Neural cell (in vitro differentiated cells): ENCODE measurements at regions not wholly inside any gene's neighbourhood (a gene's known extent, or its start where the extent isn't known, plus 50 kb on each side); places are given as distances from the start of the nearest gene placed in this dataset.

ENCODE experiments used
- H2AFZ ChIP-seq: fragments of 200-600, 300-800 bp; sonication (generic), shearing (Covaris generic); 2 replicates; pipeline ENCODE4 v1.6.0; 2014; ENCODE audit warnings: low read depth, mild to moderate bottlenecking, antibody characterized with exemption, low read length, moderate library complexity
- H3F3A ChIP-seq: fragments of 200-600 bp; shearing (Covaris generic); 2 replicates; pipeline ENCODE4 v1.6.1; 2016; ENCODE audit warnings: mild to moderate bottlenecking, moderate library complexity, mixed read lengths, antibody characterized with exemption, low read length; ENCODE audit not compliant: insufficient read depth, poor library complexity, severe bottlenecking
- H3K27ac ChIP-seq: fragments of 200-600, 300-800 bp; sonication (generic), shearing (Covaris generic); 2 replicates; pipeline ENCODE4 v1.5.1; 2014; ENCODE audit warnings: mild to moderate bottlenecking, low read length, moderate library complexity
- H3K27me3 ChIP-seq: fragments of 300-800, 200-600 bp; sonication (generic), shearing (Covaris generic); 2 replicates; pipeline ENCODE4 v1.6.0; 2014; ENCODE audit warnings: mild to moderate bottlenecking, low read depth, low read length, moderate library complexity; ENCODE audit not compliant: insufficient read depth
- H3K36me3 ChIP-seq: fragments of 300-800, 200-600 bp; sonication (generic), shearing (Covaris generic); 2 replicates; pipeline ENCODE4 v1.5.1; 2014; ENCODE audit warnings: mild to moderate bottlenecking, antibody characterized with exemption, low read length, moderate library complexity; ENCODE audit not compliant: insufficient read depth
- H3K4me2 ChIP-seq: fragments of 300-800, 200-600 bp; sonication (generic), shearing (Covaris generic); 2 replicates; pipeline ENCODE4 v1.6.0; 2014; ENCODE audit warnings: mild to moderate bottlenecking, low read length
- H3K4me3 ChIP-seq: fragments of 300-800, 200-600 bp; sonication (generic), shearing (Covaris generic); 2 replicates; pipeline ENCODE4 v1.5.1; 2014; ENCODE audit warnings: mild to moderate bottlenecking, low read length, moderate library complexity
- H3K79me2 ChIP-seq: fragments of 200-600 bp; shearing (Covaris generic); replicated peaks from 2 replicates; pipeline ENCODE4 v1.6.0; 2014; ENCODE audit warnings: mild to moderate bottlenecking, low read length, moderate library complexity; ENCODE audit not compliant: insufficient read depth
- H3K9ac ChIP-seq: fragments of 300-800, 200-600 bp; sonication (generic), shearing (Covaris generic); 2 replicates; pipeline ENCODE4 v1.6.1; 2016; ENCODE audit warnings: mild to moderate bottlenecking, low read length, mixed read lengths
- H3K9me2 ChIP-seq: fragments of 200-600 bp; shearing (Covaris generic); 2 replicates; pipeline ENCODE4 v1.6.1; 2016; ENCODE audit warnings: mild to moderate bottlenecking, low read length, mixed read lengths; ENCODE audit not compliant: insufficient read depth
- H3K9me3 ChIP-seq: fragments of 200-600, 300-800 bp; sonication (generic), shearing (Covaris generic); 2 replicates; pipeline ENCODE4 v1.6.1; 2016; ENCODE audit warnings: mild to moderate bottlenecking, mixed run types, low read length, moderate library complexity, mixed read lengths
- H4K20me1 ChIP-seq: fragments of 200-600 bp; shearing (Covaris generic); 2 replicates; pipeline ENCODE4 v1.6.1; 2016; ENCODE audit warnings: mild to moderate bottlenecking, mixed run types; ENCODE audit not compliant: insufficient read depth
- CTCF ChIP-seq: fragments of 450-650 bp; IDR thresholded peaks from 2 replicates; pipeline ENCODE4 v1.5.1; 2014; ENCODE audit warnings: antibody characterized with exemption, mild to moderate bottlenecking, moderate library complexity; ENCODE audit not compliant: poor library complexity, severe bottlenecking
- EP300 ChIP-seq: fragments of 450-650 bp; conservative IDR thresholded peaks from 2 replicates; pipeline ENCODE4 v1.6.1; 2014; ENCODE audit warnings: antibody characterized with exemption, mild to moderate bottlenecking, moderate library complexity; ENCODE audit not compliant: poor library complexity, severe bottlenecking
- EZH2 ChIP-seq: fragments of 200-600, 300-800 bp; shearing (Covaris generic), sonication (generic); IDR thresholded peaks from 2 replicates; pipeline ENCODE4 v1.6.1; 2014; ENCODE audit warnings: antibody characterized with exemption, low read length, borderline replicate concordance, mild to moderate bottlenecking; ENCODE audit not compliant: insufficient read depth, poor library complexity, severe bottlenecking
- MXI1 ChIP-seq: fragments of 450-650 bp; conservative IDR thresholded peaks from 2 replicates; pipeline ENCODE4 v1.6.1; 2014; ENCODE audit warnings: antibody characterized with exemption, mild to moderate bottlenecking; ENCODE audit not compliant: poor library complexity, severe bottlenecking
- POLR2AphosphoS5 ChIP-seq: IDR thresholded peaks from 2 replicates; pipeline ENCODE4 v1.6.1; 2012
- RAD21 ChIP-seq: fragments of 450-650 bp; conservative IDR thresholded peaks from 2 replicates; pipeline ENCODE4 v1.6.1; 2014; ENCODE audit warnings: antibody characterized with exemption, mild to moderate bottlenecking, moderate library complexity
- REST ChIP-seq: IDR thresholded peaks from 2 replicates; pipeline ENCODE4 v1.6.1; 2012; ENCODE audit warnings: borderline replicate concordance
- SMC3 ChIP-seq: fragments of 450-650 bp; conservative IDR thresholded peaks from 2 replicates; pipeline ENCODE4 v1.6.1; 2014; ENCODE audit warnings: antibody characterized with exemption, mild to moderate bottlenecking, moderate library complexity; ENCODE audit not compliant: poor library complexity
- TAF1 ChIP-seq: IDR thresholded peaks from 2 replicates; pipeline ENCODE4 v1.6.1; 2012; ENCODE audit warnings: low read depth

GRCh38 chr16:65984296-65984695 is 382.2 kb upstream of the CDH5 start:
- no peak overlapping the region for H3K9ac ChIP-seq
- no peaks in the 10 kb centered on the region for H3K9me2 ChIP-seq
- H3K27me3 ChIP-seq, result no peaks in the 10 kb centered on the region
- H3K4me3 ChIP-seq, result no peak overlapping the region
- H2AFZ ChIP-seq, result no peak overlapping the region
- no peaks in the 10 kb centered on the region for H4K20me1 ChIP-seq
- no peaks in the 10 kb centered on the region for H3K36me3 ChIP-seq
- no peaks in the 10 kb centered on the region for H3K9me3 ChIP-seq
- no peaks in the 10 kb centered on the region for H3K79me2 ChIP-seq
- no peaks in the 10 kb centered on the region for H3F3A ChIP-seq
- no peak overlapping the region for H3K4me2 ChIP-seq
- no peak for TF ChIP-seq REST
- TF ChIP-seq EZH2, result no peak
- no peak for TF ChIP-seq MXI1
- no peak overlapping the region for H3K27ac ChIP-seq

GRCh38 chr16:65981057-65981456 is 385.4 kb upstream of the CDH5 start:
- Histone ChIP-seq H3K9me3 (no peaks in the 10 kb centered on the region), H3K4me2 (no peak overlapping the region), H3F3A (no peaks in the 10 kb centered on the region), H3K36me3 (no peaks in the 10 kb centered on the region), H3K27me3 (no peaks in the 10 kb centered on the region), H4K20me1 (no peaks in the 10 kb centered on the region), H3K9ac (no peak overlapping the region), H3K79me2 (no peaks in the 10 kb centered on the region), H3K9me2 (no peaks in the 10 kb centered on the region), H3K4me3 (no peak overlapping the region), H2AFZ (no peak overlapping the region), H3K27ac (no peak overlapping the region)
- TF ChIP-seq RAD21, result no peak
- TF ChIP-seq EP300, result no peak
- no peak for TF ChIP-seq CTCF
- TF ChIP-seq EZH2, result no peak
- TF ChIP-seq MXI1, result no peak
- no peak for TF ChIP-seq TAF1
- no peak for TF ChIP-seq POLR2AphosphoS5
- no peak for TF ChIP-seq SMC3
- TF ChIP-seq REST, result no peak
